Body of pancreas (tissue), 4 donors: ENCODE measurements at regions not wholly inside any gene's neighbourhood (a gene's known extent, or its start where the extent isn't known, plus 50 kb on each side); places are given as distances from the start of the nearest gene placed in this dataset.

ENCODE experiments used
- CTCF ChIP-seq, 7 experiments: fragments of 450-650 bp in 4 of 7; fragments of 200-600 bp in 3 of 7; sonication (generic) in 3 of 7; IDR thresholded peaks; one replicate each; pipeline ENCODE4 v1.5.1; 2016 to 2019; ENCODE audit warnings: antibody characterized with exemption in 7 of 7
- POLR2A ChIP-seq, 3 donors: fragments of 450-650 bp; IDR thresholded peaks; one replicate each; pipeline ENCODE4 v1.6.1; 2016; ENCODE audit warnings: antibody characterized with exemption in 3 of 3, mild to moderate bottlenecking in 2 of 3

- TF ChIP-seq CTCF (IDR thresholded peaks at IDR 0.05) (no peak), POLR2A (IDR thresholded peaks at IDR 0.05) (no peak)
Observed at GRCh38 chr18:56487801-56488200, 150.6 kb downstream of the TXNL1 start.
